ENCODE measurements at regions not wholly inside any gene's neighbourhood (a gene's known extent, or its start where the extent isn't known, plus 50 kb on each side); places are given as distances from the start of the nearest gene placed in this dataset.

DNA sequence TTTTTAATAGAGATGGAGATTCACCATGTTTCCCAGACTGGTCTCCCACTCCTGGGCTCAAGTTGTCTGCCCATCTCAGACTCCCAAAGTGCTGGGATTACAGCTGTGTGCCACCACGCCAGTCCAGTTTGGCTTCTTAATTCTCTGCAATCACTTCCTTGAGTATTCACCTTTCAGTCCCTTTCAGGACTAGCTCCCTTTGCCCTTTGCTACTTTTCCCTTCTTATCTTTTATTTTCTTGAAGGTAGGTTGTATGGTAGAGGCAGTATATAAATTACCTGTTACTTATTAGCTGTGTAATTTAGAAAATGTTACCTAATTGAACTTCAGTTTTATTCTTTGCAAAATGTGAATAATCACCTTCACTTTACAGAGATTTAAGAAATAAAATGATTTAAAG, 285.8 kb downstream of the FGF9 start:
- no peak for FAIRE-seq
- no peak for DNase-seq (ENCODE audit: insufficient read length, low spot score)
- TF ChIP-seq POLR2A (IDR thresholded peaks at IDR 0.05; ENCODE audit: low read depth, low read length) = no peak

DNA sequence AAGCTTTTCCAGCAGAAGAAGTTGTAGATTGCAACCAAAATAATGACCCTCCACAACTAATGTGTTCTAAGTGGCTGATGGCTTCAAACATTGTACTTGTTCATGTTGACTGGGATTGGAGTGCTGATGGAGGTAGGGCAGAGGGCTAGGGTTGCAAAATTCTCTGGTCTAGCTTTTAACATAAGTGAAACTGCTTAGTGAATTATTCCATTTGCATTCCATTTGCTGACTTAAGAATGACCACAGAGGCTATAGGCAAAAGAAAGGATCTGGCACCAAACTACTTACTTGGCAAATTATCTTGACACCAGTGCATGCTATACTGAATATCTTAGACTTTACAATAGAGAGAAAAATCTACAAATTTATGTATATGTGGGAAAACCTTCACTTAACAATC, 287.0 kb downstream of the FGF9 start:
- no peak for FAIRE-seq
- no peak for TF ChIP-seq POLR2A (IDR thresholded peaks at IDR 0.05; ENCODE audit: low read depth, low read length)
- no peak for DNase-seq (ENCODE audit: insufficient read length, low spot score)

DNA sequence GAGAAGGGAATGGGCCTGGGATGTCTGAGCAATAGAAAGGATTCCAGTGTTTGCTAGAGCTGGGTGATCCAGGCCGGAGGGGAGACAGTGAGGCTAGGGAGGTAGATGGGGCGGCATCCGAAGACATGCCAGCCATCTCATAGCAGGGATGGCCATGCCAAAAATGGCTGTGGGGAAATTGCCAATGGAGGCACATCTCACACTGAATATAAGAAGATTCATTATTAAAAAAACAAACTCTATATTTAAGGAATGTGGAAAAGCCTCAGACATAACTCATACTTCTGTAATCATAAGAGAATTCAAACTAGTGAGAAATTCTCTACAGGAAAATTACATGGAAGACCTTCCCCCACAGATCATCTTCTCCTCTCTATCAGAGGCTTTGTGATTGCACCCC, 289.2 kb downstream of the FGF9 start:
- no peak for DNase-seq (ENCODE audit: insufficient read length, low spot score)
- no peak for TF ChIP-seq POLR2A (IDR thresholded peaks at IDR 0.05; ENCODE audit: low read depth, low read length)
- FAIRE-seq = no peak

DNA sequence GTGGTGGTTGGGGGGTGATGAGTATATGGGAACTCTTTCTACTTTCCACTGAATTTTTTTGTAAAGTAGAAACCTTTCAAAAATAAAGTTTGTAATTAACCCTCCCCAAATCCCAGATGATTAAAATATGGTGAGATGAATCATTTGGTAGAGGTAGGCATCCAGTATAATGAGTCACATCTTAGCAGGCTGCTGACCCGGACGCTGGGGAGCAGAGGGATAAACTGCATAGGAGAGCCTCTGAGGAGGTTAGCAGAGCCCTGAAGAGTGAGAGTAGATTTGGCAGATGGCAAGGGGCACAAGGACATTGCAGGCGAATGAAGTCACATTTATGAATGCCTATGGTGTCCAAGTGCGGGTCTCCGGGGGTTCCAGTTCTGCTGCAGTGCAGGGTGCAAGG, 293.8 kb downstream of the FGF9 start:
- no peak for DNase-seq (ENCODE audit: insufficient read length, low spot score)
- FAIRE-seq = no peak
- no peak for TF ChIP-seq POLR2A (IDR thresholded peaks at IDR 0.05; ENCODE audit: low read depth, low read length)

DNA sequence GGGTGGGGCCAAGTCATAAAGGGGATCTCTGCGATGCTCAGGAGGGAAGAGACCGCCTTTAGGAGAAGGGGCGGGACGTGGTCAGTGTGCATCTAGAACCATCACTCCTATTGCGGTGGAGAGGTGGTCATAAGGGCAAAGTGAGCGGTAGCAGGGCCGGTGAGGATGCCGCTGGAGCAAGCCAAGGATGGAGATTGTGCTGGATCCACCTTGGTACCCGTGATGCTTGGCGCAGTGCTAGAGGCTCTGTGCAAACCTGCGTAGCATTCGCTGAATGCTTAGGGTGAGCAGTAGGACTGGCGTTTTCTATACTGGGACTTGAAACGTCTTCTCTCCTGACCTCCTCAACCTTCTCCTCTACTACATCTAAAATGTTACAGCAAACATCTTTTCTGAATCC, 294.2 kb downstream of the FGF9 start:
- no peak for DNase-seq (ENCODE audit: insufficient read length, low spot score)
- FAIRE-seq = no peak
- no peak for TF ChIP-seq POLR2A (IDR thresholded peaks at IDR 0.05; ENCODE audit: low read depth, low read length)

DNA sequence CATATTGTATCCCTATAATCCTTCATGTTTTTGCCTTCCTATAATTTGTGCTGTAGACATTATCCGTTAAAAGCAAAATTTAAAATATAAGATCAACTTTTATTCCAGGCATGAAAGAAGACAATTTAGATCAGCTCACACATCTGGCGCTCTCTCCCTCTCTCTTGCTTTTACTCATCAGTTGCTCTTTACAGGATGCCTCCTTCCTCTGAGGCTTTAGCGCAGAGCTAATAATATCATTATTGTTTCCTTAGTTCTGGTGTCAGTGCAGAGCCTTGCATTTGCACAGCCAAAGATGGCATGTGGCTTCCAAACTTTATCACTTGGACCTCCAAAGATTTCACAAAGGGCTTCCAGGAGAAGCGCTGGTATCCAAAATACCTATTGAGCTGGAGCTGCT, 295.1 kb downstream of the FGF9 start:
- DNase-seq (ENCODE audit: insufficient read length, low spot score) (no peak), FAIRE-seq (no peak)
- TF ChIP-seq POLR2A (IDR thresholded peaks at IDR 0.05; ENCODE audit: low read depth, low read length) = no peak

DNA sequence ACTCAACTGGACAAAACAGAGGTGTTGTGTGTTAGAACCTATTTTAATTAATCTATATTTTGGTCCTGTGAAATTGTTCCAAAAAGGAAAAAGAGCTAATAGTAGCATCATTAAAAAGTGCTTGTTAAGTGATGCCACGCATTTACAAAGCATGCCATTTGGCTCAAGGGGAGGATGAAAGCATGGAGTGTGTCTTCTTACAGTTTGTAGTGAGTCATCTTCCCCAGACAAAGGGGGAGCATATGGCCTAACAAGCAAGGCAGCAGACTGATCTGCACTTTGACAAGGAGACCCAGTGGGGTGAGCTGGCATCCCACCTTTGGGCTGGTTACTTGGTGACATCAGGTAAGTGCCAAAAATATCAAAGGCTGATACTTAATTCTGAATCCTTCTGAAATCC, 297.0 kb downstream of the FGF9 start:
- DNase-seq (ENCODE audit: insufficient read length, low spot score) = no peak
- no peak for TF ChIP-seq POLR2A (IDR thresholded peaks at IDR 0.05; ENCODE audit: low read depth, low read length)
- no peak for FAIRE-seq

DNA sequence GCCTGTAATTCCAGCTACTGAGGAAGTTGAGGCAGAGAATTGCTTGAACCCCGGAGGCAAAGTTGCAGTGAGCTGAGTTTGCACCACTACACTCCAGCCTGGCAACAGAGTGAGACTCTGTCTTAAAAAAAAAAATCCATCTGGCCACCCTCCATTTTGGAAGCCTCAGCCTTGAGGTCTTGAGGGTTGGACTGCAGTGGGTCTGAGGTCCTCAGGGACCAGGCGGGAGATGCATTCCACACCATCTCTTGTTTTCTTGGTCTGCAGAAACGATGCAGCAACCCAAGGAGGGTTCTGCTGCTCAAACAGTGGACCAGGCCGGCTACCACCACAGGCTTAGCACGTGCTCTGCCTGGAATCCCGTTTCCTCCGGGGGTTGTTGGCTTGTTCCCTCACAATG, 299.3 kb downstream of the FGF9 start:
- FAIRE-seq (no peak), DNase-seq (ENCODE audit: insufficient read length, low spot score) (no peak)
- TF ChIP-seq POLR2A (IDR thresholded peaks at IDR 0.05; ENCODE audit: low read depth, low read length) = no peak

DNA sequence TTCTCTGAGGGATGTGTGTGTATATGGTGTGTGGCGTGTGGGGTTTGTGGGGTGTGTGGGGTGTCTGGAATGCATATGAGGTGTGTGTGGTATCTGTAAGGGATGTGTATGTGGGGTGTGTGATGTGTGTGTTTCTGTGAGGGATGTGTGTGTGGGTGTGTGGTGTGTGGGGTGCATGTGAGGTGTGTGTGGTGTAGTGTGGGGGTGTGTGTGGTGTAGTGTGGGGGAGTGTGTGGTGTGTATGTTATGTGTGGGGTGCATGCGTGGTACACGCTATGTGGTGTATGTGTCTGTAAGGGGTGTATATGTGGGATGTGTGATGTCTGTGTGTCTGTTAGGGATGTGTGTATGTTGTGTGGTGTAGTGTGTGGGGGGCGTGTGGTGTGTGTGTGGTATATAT, 300.0 kb downstream of the FGF9 start:
- DNase-seq (ENCODE audit: insufficient read length, low spot score) = no peak
- no peak for TF ChIP-seq POLR2A (IDR thresholded peaks at IDR 0.05; ENCODE audit: low read depth, low read length)
- FAIRE-seq = no peak

DNA sequence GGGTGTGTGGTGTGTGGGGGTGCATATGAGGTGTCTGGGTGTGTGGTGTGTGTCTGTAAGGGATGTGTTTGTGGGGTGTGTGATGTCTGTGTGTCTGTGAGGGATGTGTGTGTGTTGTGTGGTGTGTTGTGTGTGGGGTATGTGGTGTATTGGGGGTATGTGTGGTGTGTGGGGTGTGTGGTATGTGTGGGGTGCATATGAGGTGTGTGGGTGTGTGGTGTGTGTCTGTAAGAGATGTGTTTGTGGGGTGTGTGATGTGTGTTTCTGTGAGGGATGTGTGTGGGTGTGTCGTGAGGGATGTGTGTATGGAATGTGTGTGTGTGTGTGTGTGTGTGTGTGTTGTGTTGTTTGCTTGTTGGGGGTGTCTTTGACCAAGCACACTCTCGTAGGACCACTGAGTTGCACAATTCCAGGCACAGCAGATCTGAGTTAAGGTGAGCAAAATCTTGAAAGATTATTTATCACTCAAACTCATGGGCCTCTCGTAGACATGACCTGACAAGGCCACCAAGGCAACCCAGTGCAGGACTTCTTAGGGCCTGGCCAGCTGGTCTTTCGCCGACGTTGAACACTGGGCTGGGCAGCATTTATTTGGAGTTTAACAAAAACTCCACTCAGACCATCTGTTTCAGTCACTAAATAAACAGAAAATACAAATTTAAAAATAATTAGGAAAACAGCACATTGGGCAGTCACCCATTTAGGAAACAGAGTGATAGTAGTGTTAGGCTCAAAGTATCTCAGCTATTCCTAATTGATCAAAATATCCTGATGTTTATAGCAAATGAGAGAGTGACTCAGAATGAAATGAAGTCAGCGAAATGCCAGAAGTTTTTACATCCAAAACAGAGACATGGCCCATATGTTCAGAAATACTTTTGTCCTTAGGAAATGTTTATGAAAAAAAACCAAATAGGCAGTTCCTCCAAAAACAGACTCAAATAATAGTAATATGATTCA, 301.1 kb downstream of the FGF9 start:
- DNase-seq (ENCODE audit: insufficient read length, low spot score) (no peak), FAIRE-seq (no peak)
- no peak for TF ChIP-seq POLR2A (IDR thresholded peaks at IDR 0.05; ENCODE audit: low read depth, low read length)

DNA sequence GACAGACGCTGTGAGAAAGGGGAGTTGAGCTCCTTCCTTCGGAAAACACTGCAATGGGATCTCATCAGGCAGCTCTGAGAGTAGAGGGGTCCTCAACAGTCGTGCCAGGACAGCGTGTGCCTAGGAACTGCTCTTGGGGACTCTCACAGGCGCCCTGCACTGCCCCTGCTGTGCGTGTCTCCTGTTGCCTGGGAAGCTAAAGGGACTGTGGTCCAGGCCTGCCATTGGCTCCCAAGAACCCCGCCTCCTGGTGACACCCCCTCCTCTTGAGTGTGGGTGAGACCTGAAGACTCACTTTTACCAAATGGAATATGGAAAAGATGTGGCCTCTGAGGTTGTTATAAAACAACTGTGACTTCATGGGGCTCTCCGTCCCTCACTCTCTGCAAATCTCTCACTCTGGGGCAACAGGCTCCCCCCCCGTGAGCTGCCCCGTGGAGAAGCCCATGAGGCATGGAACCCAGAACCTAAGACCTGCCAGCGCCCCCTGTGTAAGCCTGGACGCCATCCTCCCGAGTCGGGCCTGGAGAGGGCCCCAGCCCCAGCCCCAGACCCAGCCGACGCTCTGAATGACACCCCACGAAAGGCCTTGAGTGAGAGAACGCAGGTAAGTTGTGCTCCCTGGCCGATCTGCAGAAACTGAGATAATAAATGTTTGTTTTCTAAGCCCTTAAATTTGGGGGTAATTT, 302.7 kb downstream of the FGF9 start:
- no peak for TF ChIP-seq POLR2A (IDR thresholded peaks at IDR 0.05; ENCODE audit: low read depth, low read length)
- no peak for DNase-seq (ENCODE audit: insufficient read length, low spot score)
- no peak for FAIRE-seq

DNA sequence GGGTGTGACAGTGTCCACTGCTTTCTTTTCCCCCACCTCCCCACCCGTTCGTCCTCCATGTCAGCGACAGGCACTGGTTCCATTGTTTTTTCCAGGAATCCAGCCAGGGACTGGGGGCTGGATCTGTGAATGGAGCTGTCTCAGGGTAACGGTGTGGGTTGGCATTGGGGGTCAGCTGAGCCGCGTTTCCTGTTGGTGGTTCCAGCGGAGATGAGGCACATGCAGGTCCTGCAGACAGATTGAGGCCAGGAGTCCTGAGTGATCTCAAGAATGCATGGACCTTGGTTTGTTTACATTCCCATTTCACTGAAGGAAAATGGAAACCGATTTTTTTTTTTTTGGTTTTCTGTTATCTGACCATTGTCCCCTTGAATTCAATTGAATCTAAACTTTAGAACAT, 303.9 kb downstream of the FGF9 start:
- FAIRE-seq = no peak
- TF ChIP-seq POLR2A (IDR thresholded peaks at IDR 0.05; ENCODE audit: low read depth, low read length) = no peak
- no peak for DNase-seq (ENCODE audit: insufficient read length, low spot score)

DNA sequence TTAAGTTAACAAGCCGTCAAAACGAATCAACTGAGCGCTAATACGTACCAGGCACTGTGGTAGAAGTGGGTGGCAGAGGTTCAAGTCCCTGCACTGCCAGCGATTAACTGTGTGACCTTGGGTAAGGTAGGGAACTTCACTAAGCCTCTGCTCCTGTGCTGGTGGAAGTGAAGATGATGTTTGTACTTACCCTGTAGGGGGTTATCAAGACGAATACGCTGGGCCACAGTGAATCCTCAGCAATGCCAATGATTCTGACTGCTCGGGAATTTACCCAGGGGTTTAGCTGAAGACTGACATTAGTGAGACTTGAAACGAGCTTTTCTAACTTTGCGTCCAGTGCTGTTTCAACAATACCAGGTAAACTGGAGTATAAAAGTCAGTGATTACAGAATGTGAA, 305.3 kb downstream of the FGF9 start:
- TF ChIP-seq POLR2A (IDR thresholded peaks at IDR 0.05; ENCODE audit: low read depth, low read length) = no peak
- no peak for FAIRE-seq
- no peak for DNase-seq (ENCODE audit: insufficient read length, low spot score)

DNA sequence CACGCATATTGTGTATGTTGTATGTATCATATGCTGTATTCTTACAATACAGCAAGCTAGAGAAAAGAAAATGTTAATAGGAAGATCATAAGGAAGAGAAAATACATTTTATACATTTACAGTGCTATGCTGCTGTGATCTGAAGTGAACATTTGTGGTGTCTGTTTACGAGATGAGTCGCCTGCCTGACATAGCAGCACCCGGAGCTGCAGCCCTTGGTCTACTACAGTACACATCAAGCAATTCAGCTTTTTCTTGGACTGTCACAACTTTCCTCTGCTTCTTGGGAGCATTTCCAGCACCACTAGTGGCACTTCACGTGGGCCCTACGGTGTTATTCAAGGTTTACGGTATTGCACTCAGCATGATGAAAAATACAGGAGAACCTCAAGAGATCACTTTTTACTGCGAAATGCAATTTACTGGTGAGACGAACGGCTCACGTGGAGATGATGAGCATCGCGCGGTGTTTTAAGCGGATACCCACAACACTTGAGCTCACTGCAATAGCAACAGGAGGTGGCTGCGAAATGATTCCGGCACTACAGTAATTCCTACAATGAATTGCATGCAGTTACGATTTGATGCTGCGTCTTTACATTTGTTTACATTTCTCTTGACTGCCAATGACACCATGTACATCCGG, 308.4 kb downstream of the FGF9 start:
- DNase-seq (ENCODE audit: insufficient read length, low spot score) (no peak), FAIRE-seq (no peak)
- no peak for TF ChIP-seq POLR2A (IDR thresholded peaks at IDR 0.05; ENCODE audit: low read depth, low read length)
